ENCODE measurements at regions not wholly inside any gene's neighbourhood (a gene's known extent, or its start where the extent isn't known, plus 50 kb on each side); places are given as distances from the start of the nearest gene placed in this dataset.

DNA sequence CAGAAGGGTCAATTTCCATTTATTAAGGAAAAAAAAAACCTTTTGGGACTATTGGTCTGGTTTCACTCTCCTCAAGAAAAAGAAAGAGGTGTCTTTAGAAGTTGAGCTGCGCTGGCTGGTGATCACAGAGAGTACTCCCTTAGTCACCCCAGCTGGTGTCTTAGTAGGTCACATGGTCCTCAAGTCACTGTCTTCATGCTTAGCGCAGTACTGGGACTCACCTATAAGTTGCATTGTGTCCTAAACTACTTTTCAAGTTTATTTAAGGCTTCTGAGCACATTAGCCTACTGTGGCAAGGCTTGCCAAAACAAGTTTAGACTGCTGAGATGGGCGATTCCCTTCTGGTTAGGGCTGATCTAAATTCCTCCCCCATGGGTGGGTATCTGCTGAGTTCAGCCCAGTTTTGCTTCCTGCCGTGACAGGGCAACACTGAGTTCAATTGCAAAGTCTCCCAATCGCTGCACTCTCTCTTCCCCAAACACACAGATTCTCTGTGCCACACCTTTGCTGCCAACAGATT, 824.9 kb upstream of the CRIM1 start:
- H3K4me1 Mint-ChIP-seq, result no peaks in the 10 kb centered on the region
- Histone ChIP-seq H3K36me3 (replicated peaks in 1 of 2; ENCODE audit: control insufficient read depth in 1 of 2, insufficient read depth in 2 of 2, low read length in 2 of 2) (no peaks in the 10 kb centered on the region), H3K4me3 (replicated peaks in 1 of 3; ENCODE audit: low read depth in 2 of 3, low read length in 3 of 3) (no peak overlapping the region), H2AFZ (ENCODE audit: insufficient read depth, low read depth, low read length, poor library complexity, severe bottlenecking) (no peak overlapping the region), H3K27me3 (ENCODE audit: control insufficient read depth in 2 of 2, insufficient read depth in 2 of 2, low read length in 2 of 2) (no peaks in the 10 kb centered on the region), H3K27ac (ENCODE audit: low read depth in 1 of 2, low read length in 2 of 2) (no peak overlapping the region), H3K9me3 (replicated peaks in 1 of 2; ENCODE audit: control insufficient read depth in 1 of 2, insufficient read depth in 1 of 2, low read length in 2 of 2) (peaks cover 3 to 18% of the 10 kb centered on the region in 2 donors), H3K79me2 (ENCODE audit: insufficient read depth, low read length) (no peaks in the 10 kb centered on the region), H3K4me1 (ENCODE audit: control insufficient read depth in 1 of 2, insufficient read depth in 2 of 2, low read length in 2 of 2) (no peaks in the 10 kb centered on the region), H3K4me2 (replicated peaks; ENCODE audit: extremely low read depth, low read length, poor library complexity, severe bottlenecking) (no peak overlapping the region), H4K20me1 (ENCODE audit: insufficient read depth, low read length) (no peaks in the 10 kb centered on the region), H3K9ac (ENCODE audit: insufficient read depth, low read length, poor library complexity, severe bottlenecking) (no peak overlapping the region)
- TF ChIP-seq, protein P1, sequence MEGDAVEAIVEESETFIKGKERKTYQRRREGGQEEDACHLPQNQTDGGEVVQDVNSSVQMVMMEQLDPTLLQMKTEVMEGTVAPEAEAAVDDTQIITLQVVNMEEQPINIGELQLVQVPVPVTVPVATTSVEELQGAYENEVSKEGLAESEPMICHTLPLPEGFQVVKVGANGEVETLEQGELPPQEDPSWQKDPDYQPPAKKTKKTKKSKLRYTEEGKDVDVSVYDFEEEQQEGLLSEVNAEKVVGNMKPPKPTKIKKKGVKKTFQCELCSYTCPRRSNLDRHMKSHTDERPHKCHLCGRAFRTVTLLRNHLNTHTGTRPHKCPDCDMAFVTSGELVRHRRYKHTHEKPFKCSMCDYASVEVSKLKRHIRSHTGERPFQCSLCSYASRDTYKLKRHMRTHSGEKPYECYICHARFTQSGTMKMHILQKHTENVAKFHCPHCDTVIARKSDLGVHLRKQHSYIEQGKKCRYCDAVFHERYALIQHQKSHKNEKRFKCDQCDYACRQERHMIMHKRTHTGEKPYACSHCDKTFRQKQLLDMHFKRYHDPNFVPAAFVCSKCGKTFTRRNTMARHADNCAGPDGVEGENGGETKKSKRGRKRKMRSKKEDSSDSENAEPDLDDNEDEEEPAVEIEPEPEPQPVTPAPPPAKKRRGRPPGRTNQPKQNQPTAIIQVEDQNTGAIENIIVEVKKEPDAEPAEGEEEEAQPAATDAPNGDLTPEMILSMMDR (IDR thresholded peaks at IDR 0.05), result no peak
- intact Hi-C loops (cut with micrococcal nuclease), result no loop called here
- no peak overlapping the region for H3K27ac Mint-ChIP-seq
- no peaks in the 10 kb centered on the region for H3K36me3 Mint-ChIP-seq
- no peak for DNase-seq
- no peaks in the 10 kb centered on the region for H3K27me3 Mint-ChIP-seq (ENCODE audit: low read depth in 3 of 3)
- no peak overlapping the region for H3K4me3 Mint-ChIP-seq
- WGBS (ENCODE audit: insufficient coverage), result 100% methylated on average over 2 of the region's 5 CpGs
- peaks cover 2 to 16% (median 4%) of the 10 kb centered on the region in 7 donors for H3K9me3 Mint-ChIP-seq

DNA sequence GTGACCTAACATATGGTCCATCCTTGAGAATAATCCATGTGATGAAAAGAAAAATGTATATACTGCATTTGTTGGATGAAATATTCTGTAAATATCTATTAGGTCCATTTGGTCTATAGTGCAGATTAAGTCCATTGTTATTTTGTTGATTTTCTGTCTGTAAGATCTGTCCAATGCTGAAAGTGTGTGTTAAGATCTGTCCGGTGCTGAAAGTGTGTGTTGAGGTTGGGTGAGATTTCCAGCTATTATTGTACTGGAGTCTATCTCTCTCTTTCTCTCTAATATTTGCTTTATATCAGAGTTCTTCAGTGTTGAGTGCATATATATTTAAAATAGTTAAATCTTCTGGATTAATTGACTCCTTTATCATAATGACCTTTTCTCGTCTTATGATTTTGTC, 828.8 kb upstream of the CRIM1 start:
- Histone ChIP-seq H3K36me3 (replicated peaks in 1 of 2; ENCODE audit: control insufficient read depth in 1 of 2, insufficient read depth in 2 of 2, low read length in 2 of 2) (no peaks in the 10 kb centered on the region), H3K27ac (ENCODE audit: low read depth in 1 of 2, low read length in 2 of 2) (no peak overlapping the region), H3K4me1 (ENCODE audit: control insufficient read depth in 1 of 2, insufficient read depth in 2 of 2, low read length in 2 of 2) (no peaks in the 10 kb centered on the region), H3K27me3 (ENCODE audit: control insufficient read depth in 2 of 2, insufficient read depth in 2 of 2, low read length in 2 of 2) (no peaks in the 10 kb centered on the region), H3K4me2 (replicated peaks; ENCODE audit: extremely low read depth, low read length, poor library complexity, severe bottlenecking) (no peak overlapping the region), H3K79me2 (ENCODE audit: insufficient read depth, low read length) (no peaks in the 10 kb centered on the region), H3K9ac (ENCODE audit: insufficient read depth, low read length, poor library complexity, severe bottlenecking) (no peak overlapping the region), H2AFZ (ENCODE audit: insufficient read depth, low read depth, low read length, poor library complexity, severe bottlenecking) (no peak overlapping the region), H4K20me1 (ENCODE audit: insufficient read depth, low read length) (no peaks in the 10 kb centered on the region), H3K4me3 (replicated peaks in 1 of 3; ENCODE audit: low read depth in 2 of 3, low read length in 3 of 3) (no peak overlapping the region), H3K9me3 (replicated peaks in 1 of 2; ENCODE audit: control insufficient read depth in 1 of 2, insufficient read depth in 1 of 2, low read length in 2 of 2) (peaks cover 3 to 22% of the 10 kb centered on the region in 2 donors)
- H3K27me3 Mint-ChIP-seq (ENCODE audit: low read depth in 3 of 3), result no peaks in the 10 kb centered on the region
- H3K9me3 Mint-ChIP-seq, result peaks cover 2 to 23% (median 7%) of the 10 kb centered on the region in 7 donors
- no peak overlapping the region for H3K4me3 Mint-ChIP-seq
- intact Hi-C loops (cut with micrococcal nuclease), result no loop called here
- no peaks in the 10 kb centered on the region for H3K4me1 Mint-ChIP-seq
- no peak overlapping the region for H3K27ac Mint-ChIP-seq
- WGBS (ENCODE audit: insufficient coverage), result no CpG with 5 or more reads among the region's 2 CpGs
- TF ChIP-seq, protein P1 (IDR thresholded peaks at IDR 0.05), result no peak
- no peaks in the 10 kb centered on the region for H3K36me3 Mint-ChIP-seq
- DNase-seq, result no peak

Data from CD14-positive monocyte (primary cell).